CD4-positive, alpha-beta T cell (primary cell): ENCODE measurements at regions not wholly inside any gene's neighbourhood (a gene's known extent, or its start where the extent isn't known, plus 50 kb on each side); places are given as distances from the start of the nearest gene placed in this dataset.

Experiments
- ATAC-seq: fragments of 200-7000 bp; cut with Tn5 transposase; one replicate; pipeline ENCODE4 v1.10.0; 2022; ENCODE audit warnings: mild to moderate bottlenecking; ENCODE audit not compliant: poor library complexity
- CTCF ChIA-PET: fragments of 350-600 bp; sonication (Branson Sonifier 250); formaldehyde crosslinking; loops from one replicate; lab custom pipeline; 2021; ENCODE audit warnings: antibody characterized with exemption, inconsistent platforms; lab: Charles Lee
- POLR2A ChIA-PET: fragments of 350-600 bp; sonication (Branson Sonifier 250); formaldehyde crosslinking; loops from one replicate; lab custom pipeline; 2021; ENCODE audit warnings: antibody characterized with exemption, inconsistent platforms; lab: Charles Lee
- DNase-seq, 14 experiments: peaks; one replicate each; pipeline ENCODE4 v3.0.0-alpha.2; 2013 to 2020; ENCODE audit warnings: mixed read lengths in 2 of 14
- H3K27ac ChIP-seq, 2 donors: one replicate each; pipeline versions ENCODE4 v1.5.1 to v1.7.0; 2013; ENCODE audit warnings: low read length in 2 of 2, low read depth in 1 of 2, mild to moderate bottlenecking in 1 of 2
- H3K27me3 ChIP-seq, 2 experiments: 1 replicate in 1 of 2; 2 replicates in 1 of 2; pipeline versions ENCODE4 v1.6.1 to v1.7.0; 2013; ENCODE audit warnings: low read length in 2 of 2, control low read depth in 1 of 2, mild to moderate bottlenecking in 1 of 2, moderate library complexity in 1 of 2; ENCODE audit not compliant: insufficient read depth in 2 of 2, control insufficient read depth in 1 of 2
- H3K36me3 ChIP-seq: one replicate; pipeline ENCODE4 v1.6.1; 2013; ENCODE audit warnings: low read length, control low read depth; ENCODE audit not compliant: insufficient read depth
- H3K4me1 ChIP-seq: one replicate; pipeline ENCODE4 v1.6.1; 2013; ENCODE audit warnings: low read length, control low read depth; ENCODE audit not compliant: insufficient read depth
- H3K4me3 ChIP-seq: one replicate; pipeline ENCODE4 v1.5.1; 2013; ENCODE audit warnings: mild to moderate bottlenecking, low read length, moderate library complexity
- H3K9me3 ChIP-seq, 2 experiments: 1 replicate in 1 of 2; 2 replicates in 1 of 2; pipeline versions ENCODE4 v1.6.1 to v1.7.0; 2013; ENCODE audit warnings: low read length in 2 of 2, mild to moderate bottlenecking in 2 of 2, control low read depth in 1 of 2, moderate library complexity in 1 of 2; ENCODE audit not compliant: control insufficient read depth in 1 of 2, insufficient read depth in 1 of 2
- H3K27ac Mint-ChIP-seq: one replicate; pipeline ENCODE4 v1.8.0; 2020; ENCODE audit warnings: mixed read lengths
- H3K27me3 Mint-ChIP-seq: one replicate; pipeline ENCODE4 v1.8.0; 2021; ENCODE audit warnings: mixed read lengths
- H3K36me3 Mint-ChIP-seq: one replicate; pipeline ENCODE4 v1.8.0; 2021; ENCODE audit warnings: low read depth, mixed read lengths
- H3K4me1 Mint-ChIP-seq: one replicate; pipeline ENCODE4 v1.8.0; 2021; ENCODE audit warnings: low read depth, mixed read lengths
- H3K4me3 Mint-ChIP-seq: one replicate; pipeline ENCODE4 v1.8.0; 2020; ENCODE audit warnings: mild to moderate bottlenecking, mixed read lengths
- H3K9me3 Mint-ChIP-seq: one replicate; pipeline ENCODE4 v1.8.0; 2020; ENCODE audit warnings: mixed read lengths
- CTCF ChIP-seq: fragments of 200-600 bp; IDR thresholded peaks from one replicate; pipeline ENCODE4 v1.8.0; 2022; ENCODE audit warnings: antibody characterized with exemption, mild to moderate bottlenecking
- intact Hi-C, 2 experiments: fragments of 100-400 bp; cut with DNase I in 1 of 2; cut with micrococcal nuclease in 1 of 2; formaldehyde crosslinking; loops; one replicate each; pipeline versions ENCODE4 v1.15.1 to v1.9.0; 2023 to 2025; cut with DNase I, micrococcal nuclease

- no peak overlapping the region for H3K27ac Mint-ChIP-seq
- ChIA-PET POLR2A (no interaction called here), CTCF (no interaction called here)
- no peak overlapping the region for H3K4me3 Mint-ChIP-seq
- no peak for TF ChIP-seq CTCF
- intact Hi-C loops: no loop called here
- DNase-seq (no peak), ATAC-seq (no peak)
- no peaks in the 10 kb centered on the region for H3K36me3 ChIP-seq
- no peak overlapping the region for H3K4me3 ChIP-seq
- H3K27me3 Mint-ChIP-seq: no peaks in the 10 kb centered on the region
- no peak overlapping the region for H3K27ac ChIP-seq
- no peaks in the 10 kb centered on the region for H3K4me1 ChIP-seq
- H3K36me3 Mint-ChIP-seq: no peaks in the 10 kb centered on the region
- no peaks in the 10 kb centered on the region for H3K27me3 ChIP-seq
- H3K9me3 ChIP-seq: peaks cover 0 to 27% of the 10 kb centered on the region in 2 experiments
- peaks cover 11% of the 10 kb centered on the region for H3K9me3 Mint-ChIP-seq
- H3K4me1 Mint-ChIP-seq: no peaks in the 10 kb centered on the region
Observed at GRCh38 chr16:5736209-5736930, 638.8 kb upstream of the EEF2KMT start.

GRCh38 chr16:5735444-5735843, 637.8 kb upstream of the EEF2KMT start:
- CTCF ChIA-PET: no interaction called here
- no peaks in the 10 kb centered on the region for H3K4me1 Mint-ChIP-seq
- no peak for DNase-seq
- intact Hi-C loops: no loop called here
- Histone ChIP-seq H3K36me3 (no peaks in the 10 kb centered on the region), H3K4me3 (no peak overlapping the region), H3K4me1 (no peaks in the 10 kb centered on the region), H3K27me3 (no peaks in the 10 kb centered on the region), H3K9me3 (peaks cover 0 to 27% of the 10 kb centered on the region in 2 experiments), H3K27ac (no peak overlapping the region)
- H3K36me3 Mint-ChIP-seq: no peaks in the 10 kb centered on the region
- H3K4me3 Mint-ChIP-seq: no peak overlapping the region
- peaks cover 9% of the 10 kb centered on the region for H3K9me3 Mint-ChIP-seq
- H3K27ac Mint-ChIP-seq: no peak overlapping the region
- TF ChIP-seq CTCF: no peak
- POLR2A ChIA-PET: no interaction called here
- ATAC-seq: no peak
- no peaks in the 10 kb centered on the region for H3K27me3 Mint-ChIP-seq

GRCh38 chr16:5730783-5731182, 633.2 kb upstream of the EEF2KMT start:
- CTCF ChIA-PET: no interaction called here

More at GRCh38 chr16:5730783-5731182, 633.2 kb upstream of the EEF2KMT start:
- H3K27me3 Mint-ChIP-seq: no peaks in the 10 kb centered on the region
- H3K36me3 ChIP-seq: no peaks in the 10 kb centered on the region
- no peaks in the 10 kb centered on the region for H3K27me3 ChIP-seq
- H3K9me3 Mint-ChIP-seq: peaks cover 4% of the 10 kb centered on the region
- TF ChIP-seq CTCF: no peak
- ATAC-seq: no peak
- H3K4me1 ChIP-seq: no peaks in the 10 kb centered on the region
- H3K9me3 ChIP-seq: peaks cover 0 to 13% of the 10 kb centered on the region in 2 experiments
- no peak overlapping the region for H3K4me3 ChIP-seq
- no peak overlapping the region for H3K4me3 Mint-ChIP-seq
- DNase-seq: no peak
- no peak overlapping the region for H3K27ac ChIP-seq
- no peaks in the 10 kb centered on the region for H3K36me3 Mint-ChIP-seq
- H3K27ac Mint-ChIP-seq: no peak overlapping the region
- intact Hi-C loops: no loop called here
- H3K4me1 Mint-ChIP-seq: no peaks in the 10 kb centered on the region
- POLR2A ChIA-PET: no interaction called here
